Spleen (tissue), 7 donors: ENCODE measurements at regions not wholly inside any gene's neighbourhood (a gene's known extent, or its start where the extent isn't known, plus 50 kb on each side); places are given as distances from the start of the nearest gene placed in this dataset.

Experiments used
- CTCF ChIP-seq, 11 experiments: fragments of 200-600 bp in 7 of 11; fragments of 450-650 bp in 4 of 11; sonication (generic) in 4 of 11; IDR thresholded peaks in 8 of 11; conservative IDR thresholded peaks in 3 of 11; 1 replicate in 7 of 11; 2 replicates in 4 of 11; pipeline versions ENCODE4 v1.4.0 to v1.8.0; 2016 to 2021; ENCODE audit warnings: antibody characterized with exemption in 11 of 11, inconsistent platforms in 4 of 11, mild to moderate bottlenecking in 1 of 11
- POLR2A ChIP-seq, 3 donors: fragments of 450-650 bp; IDR thresholded peaks; one replicate each; pipeline ENCODE4 v1.5.1; 2017; ENCODE audit warnings: antibody characterized with exemption in 3 of 3, mild to moderate bottlenecking in 1 of 3
- donor health status: DM: no; HTN: no; CAD: no; lungs with moderate emphysema.
- donor health status: DM: no; HTN: no; CAD: no.
- donor health status: DM: no; HTN: no; CAD: no.

DNA sequence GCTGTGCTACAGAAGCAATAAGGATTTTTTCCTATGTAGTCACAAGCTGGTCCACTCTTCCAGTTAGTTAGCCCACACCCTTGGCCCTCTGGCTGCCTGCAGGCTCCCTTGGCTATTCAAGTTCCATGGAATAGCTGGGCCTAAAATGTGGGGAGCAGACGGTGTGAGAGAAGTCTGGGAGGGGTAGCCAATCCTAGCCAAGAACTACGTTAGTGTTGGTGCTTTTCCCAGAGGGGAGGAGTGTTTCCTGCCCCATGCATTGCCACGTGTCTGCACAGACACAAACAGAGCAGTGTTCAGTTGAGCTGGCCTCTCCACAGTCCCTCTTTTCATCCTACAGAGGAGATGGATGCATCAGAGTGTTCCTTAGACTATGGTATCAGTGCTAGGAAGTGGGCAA lies 59.0 kb upstream of the IPO9 start:
- TF ChIP-seq CTCF (IDR thresholded peaks at IDR 0.05 in 8 of 11, conservative IDR thresholded peaks at IDR 0.05 in 3 of 11): no peak
- TF ChIP-seq POLR2A (IDR thresholded peaks at IDR 0.05): no peak
